Fibroblast of lung (primary cell): ENCODE measurements at regions not wholly inside any gene's neighbourhood (a gene's known extent, or its start where the extent isn't known, plus 50 kb on each side); places are given as distances from the start of the nearest gene placed in this dataset.

Experiments
- EZH2 ChIP-seq: IDR thresholded peaks from 2 replicates; pipeline ENCODE4 v1.5.1; 2012; ENCODE audit warnings: low read length, control low read depth, mild to moderate bottlenecking; ENCODE audit errors: missing control alignments
- TF ChIP-seq, protein P1 (sequence below), 2 donors: IDR thresholded peaks in 1 of 2; conservative IDR thresholded peaks in 1 of 2; 1 replicate in 1 of 2; 2 replicates in 1 of 2; pipeline ENCODE4 v1.5.1; 2011 to 2012; ENCODE audit warnings: low read length in 2 of 2, control low read depth in 1 of 2, inconsistent platforms in 1 of 2, low read depth in 1 of 2, mild to moderate bottlenecking in 1 of 2

DNA sequence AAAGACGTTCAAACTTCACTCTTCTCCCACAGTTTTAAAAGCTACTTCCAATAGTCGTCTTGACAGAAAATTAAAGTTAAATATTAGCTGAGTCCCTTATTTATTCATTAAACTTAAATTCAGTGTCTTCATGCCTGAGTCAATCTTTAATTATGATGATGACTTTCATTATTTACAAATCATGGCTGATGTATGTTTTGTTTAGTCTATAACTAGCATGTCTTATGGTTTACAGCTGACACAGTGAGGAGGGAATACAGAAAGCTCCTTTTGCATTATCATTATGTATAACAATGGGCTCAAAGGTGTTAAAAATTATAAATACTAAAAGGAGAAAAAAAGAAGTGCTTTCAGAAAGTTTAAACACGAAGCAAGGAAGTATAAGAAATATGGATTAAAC is 1333.1 kb downstream of the CDH8 start:
- TF ChIP-seq, protein P1, sequence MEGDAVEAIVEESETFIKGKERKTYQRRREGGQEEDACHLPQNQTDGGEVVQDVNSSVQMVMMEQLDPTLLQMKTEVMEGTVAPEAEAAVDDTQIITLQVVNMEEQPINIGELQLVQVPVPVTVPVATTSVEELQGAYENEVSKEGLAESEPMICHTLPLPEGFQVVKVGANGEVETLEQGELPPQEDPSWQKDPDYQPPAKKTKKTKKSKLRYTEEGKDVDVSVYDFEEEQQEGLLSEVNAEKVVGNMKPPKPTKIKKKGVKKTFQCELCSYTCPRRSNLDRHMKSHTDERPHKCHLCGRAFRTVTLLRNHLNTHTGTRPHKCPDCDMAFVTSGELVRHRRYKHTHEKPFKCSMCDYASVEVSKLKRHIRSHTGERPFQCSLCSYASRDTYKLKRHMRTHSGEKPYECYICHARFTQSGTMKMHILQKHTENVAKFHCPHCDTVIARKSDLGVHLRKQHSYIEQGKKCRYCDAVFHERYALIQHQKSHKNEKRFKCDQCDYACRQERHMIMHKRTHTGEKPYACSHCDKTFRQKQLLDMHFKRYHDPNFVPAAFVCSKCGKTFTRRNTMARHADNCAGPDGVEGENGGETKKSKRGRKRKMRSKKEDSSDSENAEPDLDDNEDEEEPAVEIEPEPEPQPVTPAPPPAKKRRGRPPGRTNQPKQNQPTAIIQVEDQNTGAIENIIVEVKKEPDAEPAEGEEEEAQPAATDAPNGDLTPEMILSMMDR (conservative IDR thresholded peaks at IDR 0.05 in 1 of 2, IDR thresholded peaks at IDR 0.05 in 1 of 2; ENCODE audit: low read depth in 1 of 2, low read length in 2 of 2): no peak
- no peak for TF ChIP-seq EZH2
